ENCODE measurements at regions not wholly inside any gene's neighbourhood (a gene's known extent, or its start where the extent isn't known, plus 50 kb on each side); places are given as distances from the start of the nearest gene placed in this dataset.

GRCh38 chr4:116150152-116150551, 935.2 kb downstream of the TRAM1L1 start:
- DNase-seq: no peak
- no peak for FAIRE-seq
- Histone ChIP-seq H3K4me1 (ENCODE audit: control insufficient read depth in 2 of 3, insufficient read depth in 2 of 3, low read depth in 1 of 3, low read length in 3 of 3) (no peaks in the 10 kb centered on the region), H3K4me3 (ENCODE audit: low read length in 3 of 3) (no peak overlapping the region), H3K27ac (ENCODE audit: low read depth in 2 of 2, low read length in 2 of 2) (no peak overlapping the region), H3K9ac (ENCODE audit: low read length in 3 of 3) (no peak overlapping the region), H3K9me3 (ENCODE audit: control insufficient read depth in 2 of 3, insufficient read depth in 1 of 3, low read length in 3 of 3) (no peaks in the 10 kb centered on the region), H3K27me3 (ENCODE audit: control insufficient read depth, insufficient read depth, low read length) (no peaks in the 10 kb centered on the region), H3K36me3 (ENCODE audit: control insufficient read depth in 2 of 3, insufficient read depth in 3 of 3, low read length in 3 of 3) (no peaks in the 10 kb centered on the region)
- intact Hi-C loops (cut with DNase I): no loop called here
- no peak for TF ChIP-seq CTCF (IDR thresholded peaks at IDR 0.05; ENCODE audit: borderline replicate concordance, extremely low read depth, insufficient read depth)

GRCh38 chr4:116143198-116143597, 942.2 kb downstream of the TRAM1L1 start:
- no peak for TF ChIP-seq CTCF (IDR thresholded peaks at IDR 0.05; ENCODE audit: borderline replicate concordance, extremely low read depth, insufficient read depth)
- H3K9me3 ChIP-seq (ENCODE audit: control insufficient read depth in 2 of 3, insufficient read depth in 1 of 3, low read length in 3 of 3): no peaks in the 10 kb centered on the region
- no peak overlapping the region for H3K4me3 ChIP-seq (ENCODE audit: low read length in 3 of 3)
- H3K4me1 ChIP-seq (ENCODE audit: control insufficient read depth in 2 of 3, insufficient read depth in 2 of 3, low read depth in 1 of 3, low read length in 3 of 3): no peaks in the 10 kb centered on the region
- no peaks in the 10 kb centered on the region for H3K36me3 ChIP-seq (ENCODE audit: control insufficient read depth in 2 of 3, insufficient read depth in 3 of 3, low read length in 3 of 3)
- no peak overlapping the region for H3K27ac ChIP-seq (ENCODE audit: low read depth in 2 of 2, low read length in 2 of 2)
- no peaks in the 10 kb centered on the region for H3K27me3 ChIP-seq (ENCODE audit: control insufficient read depth, insufficient read depth, low read length)
- DNase-seq: no peak
- intact Hi-C loops (cut with DNase I): no loop called here
- H3K9ac ChIP-seq (ENCODE audit: low read length in 3 of 3): no peak overlapping the region
- no peak for FAIRE-seq

- Histone ChIP-seq H3K4me3 (ENCODE audit: low read length in 3 of 3) (no peak overlapping the region), H3K27ac (ENCODE audit: low read depth in 2 of 2, low read length in 2 of 2) (no peak overlapping the region), H3K36me3 (ENCODE audit: control insufficient read depth in 2 of 3, insufficient read depth in 3 of 3, low read length in 3 of 3) (no peaks in the 10 kb centered on the region), H3K4me1 (ENCODE audit: control insufficient read depth in 2 of 3, insufficient read depth in 2 of 3, low read depth in 1 of 3, low read length in 3 of 3) (no peaks in the 10 kb centered on the region), H3K27me3 (ENCODE audit: control insufficient read depth, insufficient read depth, low read length) (no peaks in the 10 kb centered on the region), H3K9ac (ENCODE audit: low read length in 3 of 3) (no peak overlapping the region), H3K9me3 (ENCODE audit: control insufficient read depth in 2 of 3, insufficient read depth in 1 of 3, low read length in 3 of 3) (no peaks in the 10 kb centered on the region)
- no peak for DNase-seq
- intact Hi-C loops (cut with DNase I): no loop called here
- TF ChIP-seq CTCF (IDR thresholded peaks at IDR 0.05; ENCODE audit: borderline replicate concordance, extremely low read depth, insufficient read depth): no peak
- FAIRE-seq: no peak
Observed at GRCh38 chr4:116132946-116133345, 952.4 kb downstream of the TRAM1L1 start.

- intact Hi-C loops (cut with DNase I): no loop called here
- FAIRE-seq: no peak
- H3K4me1 ChIP-seq (ENCODE audit: control insufficient read depth in 2 of 3, insufficient read depth in 2 of 3, low read depth in 1 of 3, low read length in 3 of 3): no peaks in the 10 kb centered on the region
- no peak overlapping the region for H3K27ac ChIP-seq (ENCODE audit: low read depth in 2 of 2, low read length in 2 of 2)
- no peak overlapping the region for H3K4me3 ChIP-seq (ENCODE audit: low read length in 3 of 3)
- no peaks in the 10 kb centered on the region for H3K27me3 ChIP-seq (ENCODE audit: control insufficient read depth, insufficient read depth, low read length)
- H3K9me3 ChIP-seq (ENCODE audit: control insufficient read depth in 2 of 3, insufficient read depth in 1 of 3, low read length in 3 of 3): no peaks in the 10 kb centered on the region
- DNase-seq: no peak
- H3K9ac ChIP-seq (ENCODE audit: low read length in 3 of 3): no peak overlapping the region
- no peak for TF ChIP-seq CTCF (IDR thresholded peaks at IDR 0.05; ENCODE audit: borderline replicate concordance, extremely low read depth, insufficient read depth)
- H3K36me3 ChIP-seq (ENCODE audit: control insufficient read depth in 2 of 3, insufficient read depth in 3 of 3, low read length in 3 of 3): no peaks in the 10 kb centered on the region
Observed at GRCh38 chr4:116126794-116127193, 958.6 kb downstream of the TRAM1L1 start.

All from kidney (tissue), 13 donors.